ENCODE measurements at regions not wholly inside any gene's neighbourhood (a gene's known extent, or its start where the extent isn't known, plus 50 kb on each side); places are given as distances from the start of the nearest gene placed in this dataset.

DNA sequence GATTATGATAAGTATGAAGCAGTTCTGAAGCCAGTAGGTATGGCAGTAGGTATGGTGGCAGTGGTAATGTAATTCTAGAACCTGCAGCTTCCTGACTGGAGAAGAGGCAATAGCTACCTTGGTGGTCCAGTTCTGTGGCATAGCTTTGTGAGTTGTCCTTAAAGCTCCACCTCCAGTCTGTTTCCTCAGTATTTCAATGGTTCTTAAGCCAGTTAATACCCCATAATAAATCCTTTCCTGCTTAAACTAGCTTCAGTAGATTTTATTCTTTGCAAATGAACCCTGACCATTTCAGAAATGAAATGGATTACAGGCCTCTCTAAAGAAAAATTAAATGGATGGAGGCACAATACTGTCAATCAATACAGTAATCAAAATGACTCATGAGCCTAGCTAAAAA, 117.8 kb upstream of the KRAS start:
- FAIRE-seq (no peak), DNase-seq (ENCODE audit: low read depth, low spot score) (no peak)
- no peak overlapping the region for H2AFZ ChIP-seq (ENCODE audit: low read depth, low read length)
- TF ChIP-seq CTCF (IDR thresholded peaks at IDR 0.05; ENCODE audit: extremely low read depth in 1 of 2, insufficient read depth in 1 of 2, low read depth in 1 of 2, low read length in 2 of 2): no peak
- no peak for TF ChIP-seq JUN (IDR thresholded peaks at IDR 0.05; ENCODE audit: borderline replicate concordance, insufficient read depth, insufficient read length, low read depth)
- no peak for TF ChIP-seq POLR2A (IDR thresholded peaks at IDR 0.05; ENCODE audit: low read depth, low read length)
- no peak for TF ChIP-seq FOS (IDR thresholded peaks at IDR 0.05; ENCODE audit: borderline replicate concordance, insufficient read depth, low read length)
- no peak for TF ChIP-seq POLR2AphosphoS5 (IDR thresholded peaks at IDR 0.05; ENCODE audit: insufficient read depth, low read depth, low read length)
- no peak for TF ChIP-seq EZH2 (IDR thresholded peaks at IDR 0.05; ENCODE audit: borderline replicate concordance, low read depth, low read length, severe bottlenecking)
- no peak for TF ChIP-seq GATA2 (IDR thresholded peaks at IDR 0.05; ENCODE audit: insufficient read depth, insufficient read length, low read depth, low read length)
- TF ChIP-seq, protein P1, sequence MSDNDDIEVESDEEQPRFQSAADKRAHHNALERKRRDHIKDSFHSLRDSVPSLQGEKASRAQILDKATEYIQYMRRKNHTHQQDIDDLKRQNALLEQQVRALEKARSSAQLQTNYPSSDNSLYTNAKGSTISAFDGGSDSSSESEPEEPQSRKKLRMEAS (IDR thresholded peaks at IDR 0.05; ENCODE audit: insufficient read depth, insufficient read length): no peak
- TF ChIP-seq MYC (IDR thresholded peaks at IDR 0.05; ENCODE audit: low read depth, low read length): no peak
- H3K9ac ChIP-seq (replicated peaks; ENCODE audit: extremely low read depth, insufficient read depth, low read length): no peak overlapping the region
- no peak overlapping the region for H3K4me3 ChIP-seq (replicated peaks in 1 of 3; ENCODE audit: insufficient read depth in 1 of 3, low read depth in 1 of 3, low read length in 3 of 3)
- POLR2A ChIA-PET: no interaction called here
- intact Hi-C loops (cut with micrococcal nuclease) (no loop called here), dilution Hi-C loops (cut with MboI; ENCODE audit: extremely low pct_ligation_motif_present, low sequenced_read_pairs) (no loop called here)
- no TSS peak for BruUV-seq (replicated peaks)
- H3K4me1 ChIP-seq (ENCODE audit: control insufficient read depth, extremely low read depth, insufficient read depth, low read length): no peaks in the 10 kb centered on the region
- no peaks in the 10 kb centered on the region for H3K79me2 ChIP-seq (ENCODE audit: control insufficient read depth, insufficient read depth, low read length)
- peaks cover 2 to 4% of the 10 kb centered on the region in 2 experiments for H3K27me3 ChIP-seq (ENCODE audit: control insufficient read depth in 2 of 2, insufficient read depth in 2 of 2, low read length in 2 of 2)
- H3K27ac ChIP-seq (ENCODE audit: insufficient read depth, low read depth, low read length): no peak overlapping the region
- H3K36me3 ChIP-seq (ENCODE audit: control insufficient read depth in 2 of 2, extremely low read depth in 1 of 2, insufficient read depth in 2 of 2, low read length in 2 of 2): no peaks in the 10 kb centered on the region
- H3K9me1 ChIP-seq (replicated peaks; ENCODE audit: control insufficient read depth, extremely low read depth, insufficient read depth, low read length): no peaks in the 10 kb centered on the region
- H4K20me1 ChIP-seq (replicated peaks; ENCODE audit: control insufficient read depth, extremely low read depth, insufficient read depth, low read length): no peaks in the 10 kb centered on the region
- H3K4me2 ChIP-seq (ENCODE audit: insufficient read depth, low read length): no peak overlapping the region
- CTCF ChIA-PET: no interaction called here
- H3K9me3 ChIP-seq (replicated peaks; ENCODE audit: control insufficient read depth, insufficient read depth, low read length): no peaks in the 10 kb centered on the region

Measured in endothelial cell of umbilical vein (primary cell).